Body of pancreas (tissue), 4 donors: ENCODE measurements at regions not wholly inside any gene's neighbourhood (a gene's known extent, or its start where the extent isn't known, plus 50 kb on each side); places are given as distances from the start of the nearest gene placed in this dataset.

Source experiments
- CTCF ChIP-seq, 7 experiments: fragments of 450-650 bp in 4 of 7; fragments of 200-600 bp in 3 of 7; sonication (generic) in 3 of 7; IDR thresholded peaks; one replicate each; pipeline ENCODE4 v1.5.1; 2016 to 2019; ENCODE audit warnings: antibody characterized with exemption in 7 of 7
- POLR2A ChIP-seq, 3 donors: fragments of 450-650 bp; IDR thresholded peaks; one replicate each; pipeline ENCODE4 v1.6.1; 2016; ENCODE audit warnings: antibody characterized with exemption in 3 of 3, mild to moderate bottlenecking in 2 of 3

DNA sequence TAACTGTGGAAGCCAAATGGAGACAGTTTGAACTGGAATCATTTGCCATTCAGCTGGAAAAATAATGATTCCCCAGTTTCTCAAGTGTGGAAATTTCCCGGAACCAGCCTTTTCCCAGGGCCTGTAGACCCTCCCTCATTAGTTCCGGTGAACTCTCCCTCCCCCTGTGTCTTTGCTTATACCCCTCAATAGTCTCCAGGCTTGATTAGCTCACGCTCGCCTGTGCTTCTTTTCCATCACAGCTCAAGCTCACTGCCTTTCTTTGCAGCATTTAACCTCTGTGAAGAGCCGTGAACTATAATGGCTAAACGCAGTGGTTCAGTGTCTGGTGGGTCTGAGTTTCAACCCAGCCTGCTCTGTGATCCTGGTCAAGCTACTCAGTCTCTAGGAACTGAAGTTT, 690.8 kb downstream of the INHBA start:
- TF ChIP-seq CTCF (IDR thresholded peaks at IDR 0.05) (no peak), POLR2A (IDR thresholded peaks at IDR 0.05) (no peak)
